GM12873 (cell line): ENCODE measurements at regions not wholly inside any gene's neighbourhood (a gene's known extent, or its start where the extent isn't known, plus 50 kb on each side); places are given as distances from the start of the nearest gene placed in this dataset.

Source experiments
- TF ChIP-seq, protein P1 (sequence below): IDR thresholded peaks from 2 replicates; pipeline ENCODE4 v1.5.1; 2012; ENCODE audit warnings: low read depth, mild to moderate bottlenecking, moderate library complexity, low read length, control low read depth; ENCODE audit not compliant: insufficient read depth; ENCODE audit errors: missing control alignments

DNA sequence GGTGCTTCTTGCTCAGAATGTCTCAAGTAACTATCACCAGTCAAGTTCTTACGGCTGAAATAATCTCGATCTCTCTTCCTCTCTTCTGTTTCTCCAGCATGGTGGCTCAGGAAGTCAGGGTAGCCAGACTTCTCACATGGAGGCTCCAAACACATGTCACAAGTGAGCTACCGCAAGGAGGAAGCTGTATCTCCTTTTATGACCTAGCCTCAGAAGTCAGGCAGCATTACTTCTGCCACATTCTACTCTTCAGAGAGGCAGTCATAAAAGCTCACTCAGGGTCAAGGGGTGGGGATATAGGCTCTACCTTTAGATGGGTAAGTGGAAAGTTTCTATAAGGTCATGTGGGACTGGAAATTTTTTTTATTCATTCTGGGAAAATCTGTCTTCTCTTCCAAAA lies 86.6 kb upstream of the NEO1 start:
- TF ChIP-seq, protein P1, sequence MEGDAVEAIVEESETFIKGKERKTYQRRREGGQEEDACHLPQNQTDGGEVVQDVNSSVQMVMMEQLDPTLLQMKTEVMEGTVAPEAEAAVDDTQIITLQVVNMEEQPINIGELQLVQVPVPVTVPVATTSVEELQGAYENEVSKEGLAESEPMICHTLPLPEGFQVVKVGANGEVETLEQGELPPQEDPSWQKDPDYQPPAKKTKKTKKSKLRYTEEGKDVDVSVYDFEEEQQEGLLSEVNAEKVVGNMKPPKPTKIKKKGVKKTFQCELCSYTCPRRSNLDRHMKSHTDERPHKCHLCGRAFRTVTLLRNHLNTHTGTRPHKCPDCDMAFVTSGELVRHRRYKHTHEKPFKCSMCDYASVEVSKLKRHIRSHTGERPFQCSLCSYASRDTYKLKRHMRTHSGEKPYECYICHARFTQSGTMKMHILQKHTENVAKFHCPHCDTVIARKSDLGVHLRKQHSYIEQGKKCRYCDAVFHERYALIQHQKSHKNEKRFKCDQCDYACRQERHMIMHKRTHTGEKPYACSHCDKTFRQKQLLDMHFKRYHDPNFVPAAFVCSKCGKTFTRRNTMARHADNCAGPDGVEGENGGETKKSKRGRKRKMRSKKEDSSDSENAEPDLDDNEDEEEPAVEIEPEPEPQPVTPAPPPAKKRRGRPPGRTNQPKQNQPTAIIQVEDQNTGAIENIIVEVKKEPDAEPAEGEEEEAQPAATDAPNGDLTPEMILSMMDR, result no peak

DNA sequence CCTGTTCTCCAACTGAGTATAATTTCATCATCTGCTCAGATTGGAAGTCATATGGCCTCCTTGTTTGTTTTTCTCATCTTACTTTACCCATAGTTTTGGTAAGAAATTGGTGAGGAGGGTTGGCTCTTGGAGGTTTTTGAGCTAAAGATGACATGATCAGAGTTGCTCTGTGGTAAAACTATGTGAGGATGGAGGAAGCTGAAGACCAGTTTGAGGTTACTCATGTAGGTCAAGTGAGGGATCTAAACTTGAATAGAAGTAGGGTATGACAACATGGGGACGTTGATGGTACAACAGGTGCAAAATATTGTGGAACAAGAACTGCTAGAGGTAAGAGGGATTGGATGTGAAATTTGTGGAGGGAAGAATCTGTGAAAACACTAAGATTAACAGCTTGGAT lies 87.7 kb upstream of the NEO1 start:
- TF ChIP-seq, protein P1, result no peak

DNA sequence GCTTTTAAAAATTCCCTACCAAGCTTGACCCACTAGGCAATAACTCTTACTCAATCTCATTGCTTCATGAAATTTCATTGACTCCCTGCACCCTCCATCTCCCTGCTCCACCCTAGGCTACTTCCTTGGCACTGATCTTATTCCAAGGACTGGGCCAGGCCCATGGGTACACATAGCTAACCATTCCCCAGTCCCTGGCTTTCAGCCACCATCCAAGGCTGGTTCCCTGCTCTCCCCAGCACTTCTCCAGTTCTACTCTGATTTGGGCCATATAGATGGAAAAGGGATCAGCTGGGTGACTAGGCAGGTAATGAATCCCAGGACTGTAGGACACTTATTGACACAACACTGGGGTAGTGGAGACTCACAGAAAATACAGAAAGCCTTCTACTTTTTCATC lies 88.1 kb upstream of the NEO1 start:
- TF ChIP-seq, protein P1, result no peak

DNA sequence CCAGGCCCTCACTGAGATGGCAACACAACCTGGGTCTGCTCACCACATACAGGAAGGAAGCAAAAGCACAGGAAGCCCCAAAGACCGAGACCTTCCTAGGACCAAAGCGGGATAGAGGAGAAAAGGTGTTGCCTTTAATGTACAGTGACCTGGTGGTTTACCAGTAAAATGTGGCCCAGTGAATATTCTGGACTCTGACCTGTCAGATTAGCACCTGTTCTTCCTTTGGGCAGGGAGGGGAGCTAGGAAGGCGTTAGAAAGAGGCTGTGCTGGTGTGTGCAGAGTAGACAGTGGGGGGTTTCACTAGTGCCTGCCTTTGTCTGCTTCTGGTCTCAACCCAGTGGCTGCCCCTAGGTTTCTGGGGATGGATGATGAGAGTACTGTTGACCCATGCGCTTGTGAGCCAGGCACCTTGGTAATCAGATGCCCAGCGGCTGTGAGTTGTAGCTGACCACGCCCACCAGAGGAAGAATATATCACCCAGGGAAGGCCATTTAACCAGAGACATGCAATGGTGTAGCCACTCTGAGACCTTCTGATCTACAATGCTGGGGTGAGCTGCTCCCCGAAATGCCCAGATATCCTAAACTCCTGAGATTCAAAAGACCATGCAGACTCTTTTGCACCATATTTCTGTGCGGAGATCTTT lies 90.1 kb upstream of the NEO1 start:
- TF ChIP-seq, protein P1, result no peak

DNA sequence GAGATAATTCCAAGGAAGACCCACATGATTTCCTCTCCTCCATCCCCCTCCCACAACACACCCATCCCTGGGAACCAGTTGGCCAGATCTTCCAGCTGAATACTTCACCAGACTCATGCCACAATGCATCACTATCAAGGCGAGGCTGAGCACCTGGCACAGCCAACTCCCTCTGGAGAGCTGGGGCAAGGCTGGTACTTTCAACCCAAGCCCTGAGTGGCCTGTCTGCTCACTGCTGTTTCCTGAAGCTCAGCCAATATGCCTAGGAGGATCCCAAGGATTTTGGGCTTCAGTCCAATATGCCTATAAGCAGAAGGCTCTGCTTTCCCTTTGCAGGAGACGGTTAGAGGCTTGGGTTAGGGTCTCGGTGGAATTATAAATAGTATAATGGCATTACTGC lies 90.9 kb upstream of the NEO1 start:
- TF ChIP-seq, protein P1, result no peak

DNA sequence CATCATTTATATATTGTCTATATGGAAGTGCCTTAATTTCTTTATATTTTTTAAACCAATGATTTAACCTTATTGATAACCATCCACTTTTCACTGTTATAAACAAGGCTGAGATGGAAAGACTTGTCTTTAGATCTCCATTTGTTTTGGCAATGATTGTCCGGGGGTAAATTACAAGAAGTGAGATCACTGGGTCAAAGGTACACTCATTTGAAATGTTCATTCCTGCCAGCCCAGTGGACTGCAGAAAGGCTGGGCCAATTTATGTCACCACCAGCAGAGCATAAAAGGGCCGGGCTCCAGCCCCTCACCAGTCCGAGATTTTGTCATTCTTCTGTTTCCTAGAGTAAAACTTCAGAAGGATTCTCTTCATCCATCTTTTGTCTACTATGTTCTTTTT lies 93.6 kb upstream of the NEO1 start:
- TF ChIP-seq, protein P1, result no peak

DNA sequence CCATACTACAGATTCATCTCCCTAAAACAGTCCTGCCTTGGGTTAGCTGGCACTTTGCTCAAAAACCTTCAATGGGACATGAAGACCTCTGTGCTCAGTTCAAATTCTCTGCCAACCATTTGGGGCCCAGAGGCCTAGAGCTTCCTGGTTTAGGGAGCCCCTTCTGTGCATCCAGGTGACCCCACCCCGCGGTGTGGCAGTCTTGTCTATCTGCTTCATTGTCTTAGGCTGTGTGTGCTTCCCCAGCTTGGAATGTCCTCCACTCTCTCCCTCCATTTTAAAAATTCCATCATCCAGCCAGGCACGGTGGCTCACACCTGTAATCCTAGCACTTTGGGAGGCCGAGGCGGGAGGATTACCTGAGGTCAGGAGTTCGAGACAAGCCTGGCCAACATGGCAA lies 99.0 kb upstream of the NEO1 start:
- TF ChIP-seq, protein P1, result no peak
